ENCODE measurements at regions not wholly inside any gene's neighbourhood (a gene's known extent, or its start where the extent isn't known, plus 50 kb on each side); places are given as distances from the start of the nearest gene placed in this dataset.

- H3K9me3 ChIP-seq, result no peaks in the 10 kb centered on the region
- in situ Hi-C loops (cut with MboI; ENCODE audit: low sequenced_read_pairs in 4 of 4), result loop anchor here in 1 of 4 donors (25.0 kb wide), 1 partner anchor 900 kb away; no protein-coding TSS in a partner anchor
- intact Hi-C loops (cut with DNase I; ENCODE audit: low total_unique reads), result no loop called here
- H3K4me1 ChIP-seq, result peaks cover 38 to 50% of the 10 kb centered on the region in 2 donors
- H3K4me3 ChIP-seq, result peak overlapping the region in 1 of 4 donors; percentile 15
- TF ChIP-seq POLR2A (IDR thresholded peaks at IDR 0.05) (no peak), CTCF (IDR thresholded peaks at IDR 0.05 in 4 of 5, conservative IDR thresholded peaks at IDR 0.05 in 1 of 5) (no peak)
- peak overlapping the region; percentile 62 to 77 (median 66) for H3K27ac ChIP-seq
- no peaks in the 10 kb centered on the region for H3K36me3 ChIP-seq
- no peak for DNase-seq
- ATAC-seq, result peak in 1 of 2 donors; percentile 16
- no peaks in the 10 kb centered on the region for H3K27me3 ChIP-seq
These were observed 322.3 kb downstream of the DHX15 start for GRCh38 chr4:24262084-24262483.

- Histone ChIP-seq H3K4me3 (peak overlapping the region in 2 of 4 donors; percentile 15 to 26), H3K4me1 (peaks cover 32 to 43% of the 10 kb centered on the region in 2 donors), H3K27me3 (no peaks in the 10 kb centered on the region), H3K9me3 (no peaks in the 10 kb centered on the region), H3K27ac (peak overlapping the region; percentile 62 to 77 (median 66)), H3K36me3 (no peaks in the 10 kb centered on the region)
- intact Hi-C loops (cut with DNase I; ENCODE audit: low total_unique reads), result no loop called here
- TF ChIP-seq POLR2A (IDR thresholded peaks at IDR 0.05) (peak; percentile 15 to 39), CTCF (IDR thresholded peaks at IDR 0.05 in 4 of 5, conservative IDR thresholded peaks at IDR 0.05 in 1 of 5) (peak in 2 of 5 experiments; percentile 10 to 37)
- in situ Hi-C loops (cut with MboI; ENCODE audit: low sequenced_read_pairs in 4 of 4), result loop anchor here in 1 of 4 donors (25.0 kb wide), 1 partner anchor 899 kb away; no protein-coding TSS in a partner anchor
- peak; percentile 34 to 37 for DNase-seq
- peak; percentile 55 to 57 for ATAC-seq
These were observed 323.3 kb downstream of the DHX15 start for GRCh38 chr4:24260923-24261564.

DNA sequence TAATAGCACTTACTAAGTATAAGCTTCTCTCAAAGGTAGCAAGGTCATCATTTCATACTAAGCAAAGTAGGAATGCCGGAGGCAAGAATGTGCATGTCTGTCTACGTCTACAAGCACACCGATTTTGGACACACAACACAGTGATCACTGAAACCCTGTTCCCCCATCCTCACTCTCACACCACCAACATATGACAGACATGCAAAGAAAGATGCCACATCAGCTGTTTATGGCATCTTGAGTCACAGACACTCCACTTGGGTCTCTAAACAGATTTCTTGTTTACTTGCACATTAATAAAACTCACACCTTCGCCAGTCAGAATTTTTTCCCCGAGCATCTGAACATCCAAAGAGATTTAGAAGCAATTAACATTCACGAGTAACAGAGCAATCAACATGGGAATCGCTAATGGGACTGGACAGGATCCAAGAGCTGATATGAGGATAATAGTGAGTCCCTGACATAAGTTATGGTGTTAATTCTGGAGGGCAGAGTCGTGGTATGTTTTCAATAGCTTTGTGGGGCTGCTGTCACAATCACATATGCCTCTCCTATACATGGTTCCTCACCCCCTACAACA is 324.1 kb downstream of the DHX15 start:
- Histone ChIP-seq H3K4me3 (no peak overlapping the region), H3K36me3 (no peaks in the 10 kb centered on the region), H3K4me1 (peaks cover 29 to 40% of the 10 kb centered on the region in 2 donors), H3K27ac (peak overlapping the region; percentile 62 to 77 (median 66)), H3K9me3 (no peaks in the 10 kb centered on the region), H3K27me3 (no peaks in the 10 kb centered on the region)
- TF ChIP-seq POLR2A (IDR thresholded peaks at IDR 0.05) (no peak), CTCF (IDR thresholded peaks at IDR 0.05 in 4 of 5, conservative IDR thresholded peaks at IDR 0.05 in 1 of 5) (no peak)
- ATAC-seq, result no peak
- intact Hi-C loops (cut with DNase I; ENCODE audit: low total_unique reads), result no loop called here
- DNase-seq, result no peak
- in situ Hi-C loops (cut with MboI; ENCODE audit: low sequenced_read_pairs in 4 of 4), result loop anchor here in 1 of 4 donors (25.0 kb wide), 1 partner anchor 898 kb away; no protein-coding TSS in a partner anchor

- in situ Hi-C loops (cut with MboI; ENCODE audit: low sequenced_read_pairs in 4 of 4), result loop anchor here in 1 of 4 donors (25.0 kb wide), 1 partner anchor 894 kb away; no protein-coding TSS in a partner anchor
- no peaks in the 10 kb centered on the region for H3K36me3 ChIP-seq
- no peak for ATAC-seq
- H3K4me1 ChIP-seq, result peaks cover 18 to 19% of the 10 kb centered on the region in 2 donors
- no peaks in the 10 kb centered on the region for H3K27me3 ChIP-seq
- H3K27ac ChIP-seq, result peak overlapping the region; percentile 42 to 63 (median 51)
- TF ChIP-seq CTCF (IDR thresholded peaks at IDR 0.05 in 4 of 5, conservative IDR thresholded peaks at IDR 0.05 in 1 of 5) (no peak), POLR2A (IDR thresholded peaks at IDR 0.05) (no peak)
- peak overlapping the region in 2 of 4 donors; percentile 24 to 30 for H3K4me3 ChIP-seq
- H3K9me3 ChIP-seq, result no peaks in the 10 kb centered on the region
- DNase-seq, result no peak
- intact Hi-C loops (cut with DNase I; ENCODE audit: low total_unique reads), result no loop called here
These were observed 327.8 kb downstream of the DHX15 start for GRCh38 chr4:24256547-24256946.
